Esophagus squamous epithelium (tissue), 5 donors: ENCODE measurements at regions not wholly inside any gene's neighbourhood (a gene's known extent, or its start where the extent isn't known, plus 50 kb on each side); places are given as distances from the start of the nearest gene placed in this dataset.

Experiments
- DNase-seq: peaks from one replicate; lab custom pipeline; 2025; lab: John Stamatoyannopoulos, UW
- H3K27ac ChIP-seq, 4 donors: fragments of 200-600 bp; sonication (generic); one replicate each; pipeline ENCODE4 v1.5.1; 2016 to 2019; ENCODE audit warnings: mild to moderate bottlenecking in 1 of 4
- H3K27me3 ChIP-seq, 4 donors: fragments of 200-600 bp; sonication (generic); 1 replicate in 3 of 4; 2 replicates in 1 of 4; pipeline versions ENCODE4 v1.5.1 to v1.6.0; 2017 to 2021; ENCODE audit warnings: antibody characterized with exemption in 1 of 4
- H3K36me3 ChIP-seq, 3 donors: fragments of 200-600 bp; sonication (generic); one replicate each; pipeline ENCODE4 v1.5.1; 2016 to 2019
- H3K4me1 ChIP-seq, 3 donors: fragments of 200-600 bp; sonication (generic); one replicate each; pipeline ENCODE4 v1.5.1; 2017 to 2019
- H3K4me3 ChIP-seq, 4 donors: fragments of 200-600 bp; sonication (generic); 1 replicate in 3 of 4; 2 replicates in 1 of 4; pipeline ENCODE4 v1.5.1; 2016 to 2019; ENCODE audit warnings: mild to moderate bottlenecking in 2 of 4, moderate library complexity in 1 of 4
- H3K9me3 ChIP-seq, 3 donors: fragments of 200-600 bp; sonication (generic); one replicate each; pipeline ENCODE4 v1.5.1; 2016 to 2019
- CTCF ChIP-seq, 6 experiments: fragments of 450-650 bp in 4 of 6; fragments of 200-600 bp in 2 of 6; sonication (generic) in 2 of 6; IDR thresholded peaks; one replicate each; pipeline ENCODE4 v1.5.1; 2016 to 2019; ENCODE audit warnings: antibody characterized with exemption in 6 of 6, mild to moderate bottlenecking in 4 of 6, moderate library complexity in 4 of 6
- POLR2A ChIP-seq, 4 donors: fragments of 450-650 bp; IDR thresholded peaks; one replicate each; pipeline ENCODE4 v1.6.1; 2017; ENCODE audit warnings: antibody characterized with exemption in 4 of 4, mild to moderate bottlenecking in 4 of 4, moderate library complexity in 3 of 4
- WGBS, 2 donors: methylation state at CpG; one replicate each; pipeline ENCODE4 v1.1.5; 2018; 5-methylcytosine and 5-hydroxymethylcytosine counted together
- intact Hi-C: fragments of 100-400 bp; cut with DNase I; formaldehyde crosslinking; loops from one replicate; pipeline ENCODE4 v1.15.0; 2022
- donor health status: DM: yes; HTN: yes; CAD: no.

DNA sequence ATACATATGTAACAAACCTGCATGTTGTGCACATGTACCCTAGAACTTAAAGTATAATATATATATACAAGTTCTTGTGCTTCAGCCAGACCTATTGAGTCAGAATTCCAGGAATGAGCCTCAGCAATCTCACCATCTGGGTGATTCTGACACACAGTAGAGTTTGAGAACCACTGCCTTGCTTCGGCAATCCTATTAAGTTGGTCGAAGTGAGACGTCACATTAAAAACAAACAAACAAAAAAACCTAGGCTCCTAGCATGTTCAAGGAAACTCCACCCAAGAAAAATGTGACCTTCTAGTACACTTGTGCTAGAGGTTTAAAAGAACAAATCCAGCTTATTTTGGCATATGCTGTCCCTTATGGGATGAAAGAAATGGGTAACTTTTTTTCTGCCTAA lies 115.8 kb downstream of the SINHCAF start:
- peaks cover 0 to 40% (median 9%) of the 10 kb centered on the region in 3 donors for H3K4me1 ChIP-seq
- H3K36me3 ChIP-seq, result no peaks in the 10 kb centered on the region
- TF ChIP-seq CTCF (IDR thresholded peaks at IDR 0.05), result no peak
- no peak for TF ChIP-seq POLR2A (IDR thresholded peaks at IDR 0.05)
- no peak overlapping the region for H3K27ac ChIP-seq
- no peaks in the 10 kb centered on the region for H3K9me3 ChIP-seq
- intact Hi-C loops, result no loop called here
- DNase-seq, result no peak
- 74 to 92% methylated on average over 3 of the region's 3 CpGs for WGBS, 2 donors
- H3K27me3 ChIP-seq, result no peaks in the 10 kb centered on the region
- H3K4me3 ChIP-seq, result no peak overlapping the region

DNA sequence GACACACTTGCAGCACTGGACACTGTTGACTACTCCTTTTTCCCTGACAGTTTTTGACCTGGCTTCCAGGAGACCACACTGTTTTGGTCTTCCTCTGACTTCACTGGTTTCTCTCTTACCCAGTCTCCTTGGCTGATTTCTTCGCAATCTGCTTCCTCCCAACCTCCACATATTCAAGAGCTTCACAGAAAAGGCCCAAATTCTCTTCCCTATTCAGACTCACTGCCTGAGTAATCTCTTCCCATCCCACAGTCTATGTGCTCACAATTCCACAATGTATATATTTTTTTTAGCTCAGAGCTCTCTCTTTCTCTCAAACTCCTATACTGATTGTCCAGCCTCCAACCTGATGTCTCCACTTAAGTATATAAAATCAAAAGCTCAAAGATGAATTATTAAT lies 115.4 kb downstream of the SINHCAF start:
- no peak overlapping the region for H3K4me3 ChIP-seq
- no peak for TF ChIP-seq POLR2A (IDR thresholded peaks at IDR 0.05)
- no peak for TF ChIP-seq CTCF (IDR thresholded peaks at IDR 0.05)
- intact Hi-C loops, result no loop called here
- no peak for DNase-seq
- H3K27me3 ChIP-seq, result no peaks in the 10 kb centered on the region
- H3K9me3 ChIP-seq, result no peaks in the 10 kb centered on the region
- no peak overlapping the region for H3K27ac ChIP-seq
- peaks cover 0 to 40% (median 9%) of the 10 kb centered on the region in 3 donors for H3K4me1 ChIP-seq
- 95 to 100% methylated on average over 1 of the region's 1 CpG for WGBS, 2 donors
- H3K36me3 ChIP-seq, result no peaks in the 10 kb centered on the region

- no peak overlapping the region for H3K4me3 ChIP-seq
- 80 to 91% methylated on average over 7 of the region's 7 CpGs for WGBS, 2 donors
- intact Hi-C loops, result no loop called here
- H3K27ac ChIP-seq, result no peak overlapping the region
- no peaks in the 10 kb centered on the region for H3K36me3 ChIP-seq
- H3K27me3 ChIP-seq, result peaks cover 0 to 16% (median 0%) of the 10 kb centered on the region in 4 donors
- no peak for TF ChIP-seq CTCF (IDR thresholded peaks at IDR 0.05)
- no peak for TF ChIP-seq POLR2A (IDR thresholded peaks at IDR 0.05)
- H3K9me3 ChIP-seq, result no peaks in the 10 kb centered on the region
- peaks cover 0 to 29% (median 0%) of the 10 kb centered on the region in 3 donors for H3K4me1 ChIP-seq
- DNase-seq, result no peak
These were observed 111.1 kb downstream of the SINHCAF start for GRCh38 chr12:31214626-31215517.

- intact Hi-C loops, result no loop called here
- H3K36me3 ChIP-seq, result no peaks in the 10 kb centered on the region
- H3K27ac ChIP-seq, result no peak overlapping the region
- TF ChIP-seq POLR2A (IDR thresholded peaks at IDR 0.05) (no peak), CTCF (IDR thresholded peaks at IDR 0.05) (no peak)
- WGBS, 2 donors, result 31 to 74% methylated on average over 3 to 5 of the region's 6 CpGs
- no peaks in the 10 kb centered on the region for H3K9me3 ChIP-seq
- H3K4me1 ChIP-seq, result peaks cover 0 to 29% (median 0%) of the 10 kb centered on the region in 3 donors
- DNase-seq, result no peak
- peaks cover 0 to 16% (median 0%) of the 10 kb centered on the region in 4 donors for H3K27me3 ChIP-seq
- no peak overlapping the region for H3K4me3 ChIP-seq
These were observed 110.3 kb downstream of the SINHCAF start for GRCh38 chr12:31215518-31216232.

- Histone ChIP-seq H3K36me3 (no peaks in the 10 kb centered on the region), H3K4me3 (no peak overlapping the region), H3K9me3 (no peaks in the 10 kb centered on the region), H3K27me3 (peaks cover 0 to 16% (median 0%) of the 10 kb centered on the region in 4 donors), H3K4me1 (peaks cover 0 to 29% (median 0%) of the 10 kb centered on the region in 3 donors), H3K27ac (no peak overlapping the region)
- intact Hi-C loops, result no loop called here
- TF ChIP-seq CTCF (IDR thresholded peaks at IDR 0.05) (no peak), POLR2A (IDR thresholded peaks at IDR 0.05) (no peak)
- no peak for DNase-seq
- 80 to 89% methylated on average over 2 of the region's 2 CpGs for WGBS, 2 donors
These were observed 109.5 kb downstream of the SINHCAF start for GRCh38 chr12:31216479-31216878.
